HCT116 (cell line): ENCODE measurements at regions not wholly inside any gene's neighbourhood (a gene's known extent, or its start where the extent isn't known, plus 50 kb on each side); places are given as distances from the start of the nearest gene placed in this dataset.

Experiments used
- ATAC-seq: fragments of 200-7000 bp; cut with Tn5 transposase; 2 replicates; pipeline ENCODE4 v1.9.1; 2020; ENCODE audit warnings: mild to moderate bottlenecking, moderate library complexity
- BruUV-seq: library from RNA; stranded (reverse); fragments of 400-500 nt; replicated peaks from 2 replicates; lab custom pipeline; 2021; lab: Mats Ljungman, UMichigan
- CTCF ChIA-PET: fragments of 300-600 bp; sonication (Branson Sonifier 250); formaldehyde crosslinking; loops from one replicate; lab custom pipeline; 2021; ENCODE audit warnings: antibody characterized with exemption; lab: Charles Lee
- POLR2A ChIA-PET: fragments of 300-600, 350-600 bp; sonication (Branson Sonifier 250); formaldehyde crosslinking; loops from one replicate; lab custom pipeline; 2021; ENCODE audit warnings: antibody characterized with exemption; lab: Charles Lee
- RAD21 ChIA-PET, 2 experiments: fragments of 300-600 bp; sonication (Branson Sonifier 250); formaldehyde crosslinking; loops; one replicate each; lab custom pipeline; 2023; ENCODE audit warnings: low total read pairs in 2 of 2; ENCODE audit not compliant: uncharacterized antibody in 2 of 2, unreplicated experiment in 2 of 2, low non-redundant PET in 1 of 2; lab: Charles Lee
- DNase-seq: peaks from one replicate; pipeline ENCODE4 v3.0.0-alpha.2; 2010; ENCODE audit warnings: low read depth, low spot score
- H2AFZ ChIP-seq: fragments of 200-600 bp; shearing (Covaris generic), sonication (generic); 2 replicates; pipeline ENCODE4 v1.6.1; 2017; ENCODE audit warnings: low read depth, mixed run types, mixed read lengths, antibody characterized with exemption, low read length; ENCODE audit not compliant: poor library complexity, severe bottlenecking
- H3K27ac ChIP-seq: 2 replicates; pipeline ENCODE4 v1.5.1; 2012; ENCODE audit warnings: low read depth, low read length
- H3K27me3 ChIP-seq: fragments of 200-600 bp; sonication (generic); 2 replicates; pipeline ENCODE4 v1.6.1; 2016; ENCODE audit warnings: mixed run types, low read length, mixed read lengths; ENCODE audit not compliant: insufficient read depth
- H3K36me3 ChIP-seq, 2 experiments: fragments of 200-500 bp in 1 of 2; fragments of 200-600 bp in 1 of 2; sonication (Bioruptor generic) in 1 of 2; sonication (generic) in 1 of 2; 2 replicates each; pipeline versions ENCODE4 v1.5.1 to v1.6.1; 2014 to 2016; ENCODE audit warnings: low read length in 2 of 2, inconsistent platforms in 1 of 2, mixed read lengths in 1 of 2, mixed run types in 1 of 2; ENCODE audit not compliant: insufficient read depth in 2 of 2, control insufficient read depth in 1 of 2
- H3K4me1 ChIP-seq, 2 experiments: fragments of 200-600 bp in 1 of 2; sonication (generic) in 1 of 2; 2 replicates each; pipeline versions ENCODE4 v1.5.1 to v1.6.1; 2012 to 2017; ENCODE audit warnings: low read length in 2 of 2, inconsistent platforms in 1 of 2, mild to moderate bottlenecking in 1 of 2, mixed read lengths in 1 of 2, mixed run types in 1 of 2, moderate library complexity in 1 of 2; ENCODE audit not compliant: insufficient read depth in 2 of 2, control insufficient read depth in 1 of 2
- H3K4me2 ChIP-seq: fragments of 200-600 bp; sonication (generic); 2 replicates; pipeline ENCODE4 v1.6.1; 2017; ENCODE audit warnings: mixed run types, low read length, mixed read lengths
- H3K4me3 ChIP-seq, 2 experiments: fragments of 200-600 bp in 1 of 2; sonication (generic) in 1 of 2; replicated peaks in 1 of 2; 2 replicates each; pipeline ENCODE4 v1.5.1; 2011 to 2016; ENCODE audit warnings: low read length in 2 of 2, control low read depth in 1 of 2, low read depth in 1 of 2, mild to moderate bottlenecking in 1 of 2, mixed read lengths in 1 of 2, mixed run types in 1 of 2
- H3K79me2 ChIP-seq: fragments of 200-600 bp; sonication (generic); 2 replicates; pipeline ENCODE4 v1.6.1; 2017; ENCODE audit warnings: mild to moderate bottlenecking, mixed run types, low read length, moderate library complexity, mixed read lengths; ENCODE audit not compliant: insufficient read depth
- H3K9ac ChIP-seq: fragments of 200-600 bp; sonication (generic); 2 replicates; pipeline ENCODE4 v1.6.1; 2016; ENCODE audit warnings: low read length, mixed read lengths
- H3K9me2 ChIP-seq: fragments of 200-600 bp; sonication (generic), shearing (Covaris generic); 2 replicates; pipeline ENCODE4 v1.6.1; 2017; ENCODE audit warnings: mixed run types, mild to moderate bottlenecking, moderate library complexity; ENCODE audit not compliant: insufficient read depth
- H3K9me3 ChIP-seq, 2 experiments: fragments of 200-500 bp in 1 of 2; fragments of 200-600 bp in 1 of 2; sonication (Bioruptor generic) in 1 of 2; sonication (generic) in 1 of 2; 2 replicates each; pipeline ENCODE4 v1.6.1; 2014 to 2017; ENCODE audit warnings: low read length in 2 of 2, mixed read lengths in 2 of 2, inconsistent platforms in 1 of 2, low read depth in 1 of 2, mild to moderate bottlenecking in 1 of 2, mixed run types in 1 of 2, moderate library complexity in 1 of 2; ENCODE audit not compliant: control insufficient read depth in 1 of 2, insufficient read depth in 1 of 2
- H4K20me1 ChIP-seq: fragments of 200-600 bp; sonication (generic), shearing (Covaris generic); 2 replicates; pipeline ENCODE4 v1.6.1; 2017; ENCODE audit warnings: mixed run types, mild to moderate bottlenecking, moderate library complexity; ENCODE audit not compliant: insufficient read depth
- CBX3 ChIP-seq: IDR thresholded peaks from 2 replicates; pipeline ENCODE4 v1.6.1; 2012; ENCODE audit warnings: low read depth
- CEBPB ChIP-seq: IDR thresholded peaks from 2 replicates; pipeline ENCODE4 v1.6.1; 2012; ENCODE audit warnings: low read depth
- MAX ChIP-seq: IDR thresholded peaks from 2 replicates; pipeline ENCODE4 v1.6.1; 2012
- SRF ChIP-seq: IDR thresholded peaks from 2 replicates; pipeline ENCODE4 v1.6.1; 2012; ENCODE audit warnings: low read depth
- intact Hi-C: fragments of 100-400 bp; cut with micrococcal nuclease; formaldehyde crosslinking; loops from 2 replicates; pipeline ENCODE4 v1.10.0; 2022

- RAD21 ChIA-PET = no interaction called here
These were observed 421.0 kb upstream of the CCDC196 start for GRCh38 chr14:66065188-66065587.

GRCh38 chr14:66066981-66067776, 419.0 kb upstream of the CCDC196 start:
- H3K9me3 ChIP-seq = no peaks in the 10 kb centered on the region
- ChIA-PET POLR2A (no interaction called here), CTCF (interaction anchor here (1.1 kb wide), 1 partner anchor 904 kb away, joined by 4 read pairs; no protein-coding TSS in a partner anchor), RAD21 (no interaction called here)
- no peak for TF ChIP-seq MAX
- TF ChIP-seq SRF = no peak
- TF ChIP-seq CEBPB = no peak
- BruUV-seq = no TSS peak
- H3K4me3 ChIP-seq = no peak overlapping the region
- no peak for DNase-seq
- intact Hi-C loops = no loop called here
- H3K27ac ChIP-seq = no peak overlapping the region
- H3K27me3 ChIP-seq = no peaks in the 10 kb centered on the region
- ATAC-seq = no peak
- H4K20me1 ChIP-seq = no peaks in the 10 kb centered on the region; the same call in 1 of the 2 replicates
- H3K36me3 ChIP-seq = no peaks in the 10 kb centered on the region
- H3K79me2 ChIP-seq = no peaks in the 10 kb centered on the region
- no peaks in the 10 kb centered on the region for H3K9me2 ChIP-seq
- H2AFZ ChIP-seq = no peak overlapping the region
- no peak overlapping the region for H3K4me2 ChIP-seq
- H3K4me1 ChIP-seq = no peaks in the 10 kb centered on the region
- H3K9ac ChIP-seq = no peak overlapping the region

More at GRCh38 chr14:66065188-66065587, 421.0 kb upstream of the CCDC196 start:
- Histone ChIP-seq H3K4me1 (no peaks in the 10 kb centered on the region), H3K27me3 (no peaks in the 10 kb centered on the region), H3K9me2 (no peaks in the 10 kb centered on the region), H3K4me2 (no peak overlapping the region), H3K9ac (no peak overlapping the region), H3K27ac (no peak overlapping the region), H4K20me1 (no peaks in the 10 kb centered on the region), H2AFZ (no peak overlapping the region), H3K36me3 (no peaks in the 10 kb centered on the region), H3K4me3 (no peak overlapping the region), H3K9me3 (no peaks in the 10 kb centered on the region), H3K79me2 (no peaks in the 10 kb centered on the region)
- no peak for DNase-seq
- ChIA-PET CTCF (interaction anchor here (1.6 kb wide), 1 partner anchor 104 kb away, joined by 5 read pairs; no protein-coding TSS in a partner anchor), POLR2A (no interaction called here)
- TF ChIP-seq CBX3 = no peak
- BruUV-seq = no TSS peak
- intact Hi-C loops = no loop called here
- no peak for ATAC-seq
